GM19239 (cell line): ENCODE measurements at regions not wholly inside any gene's neighbourhood (a gene's known extent, or its start where the extent isn't known, plus 50 kb on each side); places are given as distances from the start of the nearest gene placed in this dataset.
"Not testable (repeated sequence)": the region's sequence is repeated elsewhere in the genome, so short reads cannot be mapped to it uniquely, and the experiment has no call there.

Source experiments
- DNase-seq: peaks from one replicate; pipeline ENCODE4 v3.0.0; 2011; ENCODE audit warnings: low spot score; ENCODE audit not compliant: insufficient read length
- FAIRE-seq: peaks from 2 replicates; lab custom pipeline; 2011; peaks lifted over from hg19 to GRCh38; lab: Jason Lieb, UNC

- no peak for DNase-seq
- no peak for FAIRE-seq
Observed at GRCh38 chr1:222023025-222023424, 281.1 kb upstream of the DUSP10 start.

DNA sequence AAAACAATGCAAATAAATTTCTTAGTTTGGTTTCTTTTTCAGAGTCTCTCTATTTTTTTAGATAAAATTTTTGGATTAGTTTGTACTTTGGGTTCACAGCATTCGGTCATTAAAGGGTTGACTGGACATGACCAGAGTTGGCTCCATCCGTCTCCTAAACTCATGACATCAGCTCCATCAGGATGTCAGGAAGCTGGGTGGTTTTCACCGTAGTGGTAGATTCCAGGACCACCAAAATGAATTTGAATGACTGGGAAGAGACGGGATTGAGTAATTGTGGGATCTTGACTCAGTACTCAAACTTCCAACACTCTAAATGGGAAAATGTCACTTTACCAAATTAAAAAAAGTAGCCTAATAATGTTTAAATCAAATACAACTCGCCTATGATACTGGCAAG is 279.2 kb upstream of the DUSP10 start:
- DNase-seq (no peak), FAIRE-seq (no peak)

DNA sequence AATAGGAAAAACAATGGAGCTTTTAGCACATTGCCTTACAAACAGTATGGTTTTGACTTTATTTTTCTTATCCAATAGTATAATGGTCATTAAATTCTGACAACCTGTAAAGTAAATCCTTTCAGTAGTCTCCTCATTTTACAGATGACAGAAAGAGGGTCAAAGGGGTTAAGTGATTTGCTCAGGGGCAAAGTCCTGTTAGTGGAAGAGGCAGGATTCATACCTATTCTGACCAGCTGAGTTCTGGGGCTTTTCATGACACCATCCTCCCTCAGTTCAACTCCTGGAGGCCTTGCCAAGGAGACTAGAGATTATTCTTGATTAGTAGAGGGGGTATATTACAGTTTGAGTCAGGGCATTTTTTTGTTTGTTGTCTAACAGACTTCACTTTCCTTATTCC is 278.7 kb upstream of the DUSP10 start:
- no peak for DNase-seq
- FAIRE-seq: no peak

GRCh38 chr1:222019029-222019428 is 277.1 kb upstream of the DUSP10 start:
- FAIRE-seq: no peak
- DNase-seq: no peak

DNA sequence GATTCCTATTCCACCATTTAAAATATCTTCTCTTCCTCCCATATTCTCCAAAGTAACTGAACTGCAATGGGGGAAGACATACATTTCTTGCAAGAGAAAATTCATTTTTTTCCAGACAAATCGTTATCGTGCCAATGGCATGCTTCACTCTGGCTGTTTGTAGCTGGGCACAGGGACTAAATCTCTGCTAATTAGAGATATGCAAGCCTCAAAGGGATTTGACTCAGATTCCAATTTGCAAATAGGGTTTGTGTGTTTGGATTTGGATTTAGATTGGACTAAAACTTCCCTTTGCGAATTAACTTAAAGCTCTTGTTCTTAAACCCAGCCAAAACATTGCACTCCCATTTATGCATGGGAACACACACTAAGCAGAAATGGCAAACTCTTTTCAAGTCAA is 276.2 kb upstream of the DUSP10 start:
- FAIRE-seq: no peak

GRCh38 chr1:222015686-222016085 is 273.8 kb upstream of the DUSP10 start:
- peak; percentile 44 for FAIRE-seq
- DNase-seq: no peak

More for the DNA sequence above, 276.2 kb upstream of the DUSP10 start:
- no peak for DNase-seq

DNA sequence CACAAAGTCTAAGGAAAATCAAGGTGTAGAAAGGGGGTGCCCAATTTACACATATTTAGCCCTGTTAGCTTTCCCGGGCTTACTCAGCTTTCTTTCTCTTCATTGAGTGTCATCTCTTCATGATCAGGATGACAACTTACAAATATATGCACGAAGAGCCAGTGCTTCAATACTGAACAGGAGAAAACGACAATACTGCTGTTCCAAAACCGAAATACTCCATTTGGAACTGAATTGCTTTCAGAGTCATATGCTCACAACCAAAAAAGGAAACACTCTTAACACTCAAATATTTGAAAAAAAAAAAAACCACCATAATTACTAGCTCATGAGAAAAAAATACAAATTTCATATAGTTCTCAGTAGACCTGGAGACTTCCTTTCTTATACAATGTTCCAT is 272.1 kb upstream of the DUSP10 start:
- FAIRE-seq (no peak), DNase-seq (no peak)

DNA sequence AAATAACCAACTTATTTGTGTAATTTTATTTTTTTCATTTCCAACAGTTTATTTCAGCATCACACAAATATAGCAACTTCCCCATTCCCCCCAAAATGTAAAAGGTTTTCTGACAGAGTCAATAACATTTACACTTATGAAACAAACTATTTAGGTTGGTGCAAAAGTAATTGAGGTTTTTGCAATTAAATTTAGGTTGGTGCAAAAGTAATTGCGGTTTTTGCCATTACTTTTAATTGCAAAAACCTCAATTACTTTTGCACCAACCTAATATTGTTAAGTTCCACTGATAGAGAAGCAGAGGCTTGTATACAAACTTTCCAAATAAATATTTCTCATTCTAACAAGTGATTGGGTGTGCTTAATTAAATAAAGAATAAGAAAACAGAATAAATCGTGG is 270.9 kb upstream of the DUSP10 start:
- no peak for DNase-seq
- FAIRE-seq: no peak

DNA sequence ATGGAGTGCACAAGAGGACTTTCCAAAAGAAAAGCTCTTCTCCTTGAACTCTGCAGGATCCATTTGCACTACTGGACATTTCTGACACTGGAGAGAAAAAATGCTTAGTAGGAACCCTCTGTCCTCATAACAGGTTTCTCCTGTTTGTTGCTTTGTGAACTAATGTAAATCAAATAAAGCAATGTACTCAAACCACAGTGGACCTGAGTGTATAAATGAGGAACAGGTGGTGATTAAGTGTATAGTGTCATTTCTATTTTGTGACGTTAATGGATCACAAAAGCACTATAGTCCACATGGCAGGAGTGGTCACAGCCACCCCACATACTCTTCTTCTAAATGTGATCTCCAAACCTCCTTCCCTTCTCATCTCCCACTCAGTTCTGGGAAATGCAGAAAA is 268.4 kb upstream of the DUSP10 start:
- no peak for FAIRE-seq
- no peak for DNase-seq

- peak; percentile 13 for DNase-seq
- no peak for FAIRE-seq
Observed at GRCh38 chr1:222009105-222009730, 267.3 kb upstream of the DUSP10 start.

GRCh38 chr1:222006715-222007114 is 264.8 kb upstream of the DUSP10 start:
- no peak for FAIRE-seq
- DNase-seq: no peak

GRCh38 chr1:222004784-222005183 is 262.9 kb upstream of the DUSP10 start:
- FAIRE-seq (no peak), DNase-seq (no peak)

- FAIRE-seq: no peak
Observed at GRCh38 chr1:222004034-222004433, 262.1 kb upstream of the DUSP10 start.

GRCh38 chr1:222002503-222002902 is 260.6 kb upstream of the DUSP10 start:
- DNase-seq (no peak), FAIRE-seq (no peak)

More at GRCh38 chr1:222004034-222004433, 262.1 kb upstream of the DUSP10 start:
- DNase-seq: no peak

GRCh38 chr1:222000131-222000530 is 258.2 kb upstream of the DUSP10 start:
- FAIRE-seq: no peak
- DNase-seq: no peak

DNA sequence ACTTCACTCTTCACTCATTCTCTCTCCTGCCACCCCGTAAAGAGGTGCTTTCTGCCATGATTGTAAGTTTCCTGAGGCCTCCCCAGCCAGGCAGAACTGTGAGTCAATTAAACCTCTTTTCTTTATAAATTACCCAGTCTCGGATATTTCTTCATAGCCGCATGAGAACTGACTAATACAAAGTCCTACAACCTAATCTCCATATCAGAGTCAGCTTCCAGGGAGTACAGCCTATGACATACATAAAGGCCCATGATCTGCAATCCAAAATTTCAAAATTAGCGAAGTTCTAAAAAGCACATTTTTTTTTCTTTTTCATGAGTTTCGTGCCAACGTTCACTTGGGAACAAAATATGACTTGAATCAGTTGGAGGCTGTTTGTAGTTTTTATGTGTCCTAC is 256.9 kb upstream of the DUSP10 start:
- DNase-seq (no peak), FAIRE-seq (no peak)

DNA sequence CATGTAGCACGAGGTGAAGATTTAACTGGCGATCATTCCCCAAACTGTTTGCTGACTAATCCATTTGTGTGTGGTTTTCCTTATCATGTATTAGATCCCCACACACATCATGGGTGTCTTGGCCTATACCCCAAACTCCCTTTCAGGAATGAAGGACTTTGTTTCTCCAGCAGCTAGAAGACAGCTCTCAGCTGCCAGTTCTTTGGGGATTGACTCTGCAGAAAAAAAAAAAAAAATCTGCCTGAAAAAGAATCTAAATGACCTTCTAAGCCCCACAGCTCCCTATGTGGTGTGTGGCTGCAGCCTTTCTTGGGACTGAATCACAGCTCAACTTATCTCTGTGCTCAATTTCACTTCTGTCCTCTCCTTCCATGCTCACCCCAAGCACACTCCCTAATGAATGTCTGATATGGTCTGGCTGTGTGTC is 256.3 kb upstream of the DUSP10 start:
- no peak for FAIRE-seq
- DNase-seq: no peak

- DNase-seq, FAIRE-seq: not testable (repeated sequence)
Observed at GRCh38 chr1:221997012-221997411, 255.1 kb upstream of the DUSP10 start.

DNA sequence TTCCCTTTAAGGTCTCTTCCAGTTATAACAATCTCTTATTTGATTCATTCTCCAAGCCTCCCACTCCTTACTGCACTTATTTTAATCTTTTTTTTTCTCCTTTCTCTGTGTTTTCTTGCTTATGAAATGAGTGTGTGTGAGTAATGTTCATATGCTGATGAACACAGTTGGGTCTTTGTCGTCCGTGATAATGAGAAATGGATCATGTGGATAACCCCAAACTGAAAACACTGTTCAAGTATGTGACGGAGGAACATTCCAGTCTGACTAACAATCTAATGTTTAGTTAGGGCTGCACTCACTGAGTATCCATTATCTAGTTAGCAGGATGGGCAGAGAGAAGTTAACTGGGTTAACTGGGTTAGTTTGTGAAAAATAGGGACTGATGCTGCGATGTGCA is 253.1 kb upstream of the DUSP10 start:
- DNase-seq (no peak), FAIRE-seq (no peak)

GRCh38 chr1:221994274-221994698 is 252.4 kb upstream of the DUSP10 start:
- DNase-seq (no peak), FAIRE-seq (no peak)

GRCh38 chr1:221993444-221993948 is 251.6 kb upstream of the DUSP10 start:
- no peak for DNase-seq
- FAIRE-seq: no peak

GRCh38 chr1:221992427-221992826 is 250.5 kb upstream of the DUSP10 start:
- FAIRE-seq (no peak), DNase-seq (no peak)
